Left ventricle myocardium inferior (tissue), 1 donor: ENCODE measurements at regions not wholly inside any gene's neighbourhood (a gene's known extent, or its start where the extent isn't known, plus 50 kb on each side); places are given as distances from the start of the nearest gene placed in this dataset.

Experiments
- DNase-seq: peaks from one replicate; pipeline ENCODE4 v3.0.0-alpha.2; 2020
- H3K27ac ChIP-seq: fragments of 200-600 bp; replicated peaks from 2 replicates; pipeline ENCODE4 v1.8.0; 2021
- H3K27me3 ChIP-seq: fragments of 200-600 bp; 2 replicates; pipeline ENCODE4 v1.8.0; 2021; ENCODE audit warnings: low read depth
- H3K36me3 ChIP-seq: fragments of 200-600 bp; 2 replicates; pipeline ENCODE4 v1.8.0; 2021
- H3K4me1 ChIP-seq: fragments of 200-600 bp; 2 replicates; pipeline ENCODE4 v1.8.0; 2021
- H3K4me3 ChIP-seq: fragments of 200-600 bp; 2 replicates; pipeline ENCODE4 v1.8.0; 2021; ENCODE audit warnings: mild to moderate bottlenecking, moderate library complexity
- H3K9me3 ChIP-seq: fragments of 200-600 bp; replicated peaks from 2 replicates; pipeline ENCODE4 v1.8.0; 2021
- CTCF ChIP-seq: fragments of 200-600 bp; IDR thresholded peaks from 2 replicates; pipeline ENCODE4 v1.8.0; 2021; ENCODE audit warnings: antibody characterized with exemption, mild to moderate bottlenecking, borderline replicate concordance
- intact Hi-C: fragments of 100-400 bp; cut with micrococcal nuclease; formaldehyde crosslinking; loops from one replicate; pipeline ENCODE4 v1.11.0; 2022
- donor health status: DM: no; HTN: yes; CAD: no; lungs with severe emphysema.

- no peak for TF ChIP-seq CTCF
- Histone ChIP-seq H3K4me1 (no peaks in the 10 kb centered on the region), H3K27ac (no peak overlapping the region), H3K9me3 (peaks cover 3% of the 10 kb centered on the region), H3K36me3 (no peaks in the 10 kb centered on the region), H3K27me3 (peaks cover 11% of the 10 kb centered on the region), H3K4me3 (no peak overlapping the region)
- intact Hi-C loops = no loop called here
- no peak for DNase-seq
Measured at GRCh38 chr22:49585461-49586243, 242.0 kb downstream of the BRD1 start.

- Histone ChIP-seq H3K4me3 (no peak overlapping the region), H3K36me3 (no peaks in the 10 kb centered on the region), H3K9me3 (peaks cover 17% of the 10 kb centered on the region), H3K4me1 (no peaks in the 10 kb centered on the region), H3K27me3 (peaks cover 3% of the 10 kb centered on the region), H3K27ac (no peak overlapping the region)
- intact Hi-C loops = no loop called here
- DNase-seq = no peak
- no peak for TF ChIP-seq CTCF
Measured at GRCh38 chr22:49583886-49584505, 243.7 kb downstream of the BRD1 start.

- peaks cover 3% of the 10 kb centered on the region for H3K27me3 ChIP-seq
- H3K27ac ChIP-seq = no peak overlapping the region
- H3K36me3 ChIP-seq = no peaks in the 10 kb centered on the region
Measured at GRCh38 chr22:49583341-49583740, 244.3 kb downstream of the BRD1 start.

GRCh38 chr22:49582678-49583077 lies 245.0 kb downstream of the BRD1 start:
- no peak overlapping the region for H3K27ac ChIP-seq
- H3K4me3 ChIP-seq = no peak overlapping the region
- H3K36me3 ChIP-seq = no peaks in the 10 kb centered on the region
- no peak for TF ChIP-seq CTCF
- peaks cover 20% of the 10 kb centered on the region for H3K9me3 ChIP-seq
- no peaks in the 10 kb centered on the region for H3K4me1 ChIP-seq
- peaks cover 3% of the 10 kb centered on the region for H3K27me3 ChIP-seq
- intact Hi-C loops = no loop called here
- no peak for DNase-seq

More at GRCh38 chr22:49583341-49583740, 244.3 kb downstream of the BRD1 start:
- no peak for DNase-seq
- no peaks in the 10 kb centered on the region for H3K4me1 ChIP-seq
- intact Hi-C loops = no loop called here
- TF ChIP-seq CTCF = no peak
- H3K4me3 ChIP-seq = no peak overlapping the region
- peaks cover 20% of the 10 kb centered on the region for H3K9me3 ChIP-seq

GRCh38 chr22:49582181-49582580 lies 245.5 kb downstream of the BRD1 start:
- no peak overlapping the region for H3K27ac ChIP-seq
- no peak for DNase-seq
- TF ChIP-seq CTCF = no peak

More at GRCh38 chr22:49582181-49582580, 245.5 kb downstream of the BRD1 start:
- Histone ChIP-seq H3K9me3 (peaks cover 20% of the 10 kb centered on the region), H3K27me3 (peaks cover 3% of the 10 kb centered on the region), H3K4me1 (no peaks in the 10 kb centered on the region), H3K36me3 (no peaks in the 10 kb centered on the region), H3K4me3 (no peak overlapping the region)
- intact Hi-C loops = no loop called here
